Caco-2 (cell line): ENCODE measurements at regions not wholly inside any gene's neighbourhood (a gene's known extent, or its start where the extent isn't known, plus 50 kb on each side); places are given as distances from the start of the nearest gene placed in this dataset.

Experiments used
- BruUV-seq: library from RNA; stranded (reverse); fragments of 400-500 nt; replicated peaks from 2 replicates; lab custom pipeline; 2021; lab: Mats Ljungman, UMichigan
- CTCF ChIA-PET: fragments of 300-600 bp; sonication (Branson Sonifier 250); formaldehyde crosslinking; loops from one replicate; lab custom pipeline; 2022; ENCODE audit warnings: antibody characterized with exemption; lab: Charles Lee
- POLR2A ChIA-PET: fragments of 300-600 bp; sonication (Branson Sonifier 250); formaldehyde crosslinking; loops from one replicate; lab custom pipeline; 2022; ENCODE audit warnings: antibody characterized with exemption; lab: Charles Lee
- DNase-seq, 2 experiments: peaks; one replicate each; pipeline versions ENCODE4 v3.0.0 to v3.0.0-alpha.2; 2020 to 2022
- H3K27me3 ChIP-seq: replicated peaks from 2 replicates; pipeline ENCODE4 v1.6.0; 2011; ENCODE audit warnings: low read length; ENCODE audit not compliant: control insufficient read depth, insufficient read depth
- H3K36me3 ChIP-seq: 2 replicates; pipeline ENCODE4 v1.5.1; 2011; ENCODE audit warnings: low read length; ENCODE audit not compliant: control insufficient read depth, insufficient read depth
- H3K4me1 ChIP-seq: fragments of 250-450 bp; sonication (Bioruptor Pico); 2 replicates; pipeline ENCODE4 v1.5.1; 2020; ENCODE audit warnings: mild to moderate bottlenecking
- H3K4me3 ChIP-seq: 2 replicates; pipeline ENCODE4 v1.5.1; 2011; ENCODE audit warnings: low read depth, mild to moderate bottlenecking, control low read depth, low read length
- H3K9me3 ChIP-seq: fragments of 250-450 bp; sonication (Bioruptor Pico); 2 replicates; pipeline ENCODE4 v1.5.1; 2020; ENCODE audit warnings: mild to moderate bottlenecking, moderate library complexity
- H3K27ac Mint-ChIP-seq: one replicate; pipeline ENCODE4 v1.8.0; 2022; ENCODE audit warnings: mixed read lengths; ENCODE audit not compliant: unreplicated experiment
- H3K27me3 Mint-ChIP-seq: one replicate; pipeline ENCODE4 v1.8.0; 2022; ENCODE audit warnings: mixed read lengths; ENCODE audit not compliant: insufficient read depth, unreplicated experiment
- H3K36me3 Mint-ChIP-seq: one replicate; pipeline ENCODE4 v1.8.0; 2022; ENCODE audit warnings: mild to moderate bottlenecking, mixed read lengths; ENCODE audit not compliant: insufficient read depth, unreplicated experiment
- H3K4me1 Mint-ChIP-seq: one replicate; pipeline ENCODE4 v1.8.0; 2022; ENCODE audit warnings: low read depth, mixed read lengths; ENCODE audit not compliant: unreplicated experiment
- H3K4me3 Mint-ChIP-seq: one replicate; pipeline ENCODE4 v1.8.0; 2022; ENCODE audit warnings: mild to moderate bottlenecking, moderate library complexity, mixed read lengths; ENCODE audit not compliant: unreplicated experiment
- H3K9me3 Mint-ChIP-seq: one replicate; pipeline ENCODE4 v1.8.0; 2022; ENCODE audit warnings: mixed read lengths; ENCODE audit not compliant: unreplicated experiment
- intact Hi-C: fragments of 100-400 bp; cut with micrococcal nuclease; formaldehyde crosslinking; loops from one replicate; pipeline ENCODE4 v1.10.0; 2022; ENCODE audit not compliant: unreplicated experiment
- TF ChIP-seq, protein P1 (sequence below), 2 experiments: fragments of 200-600 bp in 1 of 2; IDR thresholded peaks; 1 replicate in 1 of 2; 2 replicates in 1 of 2; pipeline versions ENCODE4 v1.5.1 to v1.8.0; 2011 to 2022; ENCODE audit warnings: antibody characterized with exemption in 1 of 2, control low read depth in 1 of 2, inconsistent platforms in 1 of 2, low read depth in 1 of 2, low read length in 1 of 2, mild to moderate bottlenecking in 1 of 2, moderate library complexity in 1 of 2; ENCODE audit not compliant: insufficient read depth in 1 of 2, severe bottlenecking in 1 of 2, unreplicated experiment in 1 of 2

DNA sequence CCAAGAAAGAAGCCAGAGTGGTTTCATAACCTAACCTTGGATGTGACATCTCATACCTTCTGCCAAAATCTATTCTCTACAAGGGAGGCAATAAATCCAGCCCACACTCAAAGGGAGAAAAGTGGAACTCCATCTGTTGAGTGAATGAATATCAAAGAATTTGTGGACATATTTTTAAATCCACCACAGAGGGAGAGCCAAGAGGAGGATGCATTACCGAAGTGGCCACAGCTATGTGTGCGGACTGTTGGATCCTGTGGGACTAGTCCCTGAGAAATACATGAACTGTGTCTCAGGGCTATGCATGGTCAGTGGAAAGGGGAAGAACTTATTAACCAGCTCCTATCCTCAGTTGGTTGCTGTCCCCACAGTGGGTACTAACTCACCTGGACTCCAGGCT is 273.9 kb downstream of the NUAK1 start:
- H3K4me1 ChIP-seq = peaks cover 21% of the 10 kb centered on the region
- H3K4me3 Mint-ChIP-seq = no peak overlapping the region
- H3K27me3 ChIP-seq = no peaks in the 10 kb centered on the region
- H3K27ac Mint-ChIP-seq = no peak overlapping the region
- TF ChIP-seq, protein P1, sequence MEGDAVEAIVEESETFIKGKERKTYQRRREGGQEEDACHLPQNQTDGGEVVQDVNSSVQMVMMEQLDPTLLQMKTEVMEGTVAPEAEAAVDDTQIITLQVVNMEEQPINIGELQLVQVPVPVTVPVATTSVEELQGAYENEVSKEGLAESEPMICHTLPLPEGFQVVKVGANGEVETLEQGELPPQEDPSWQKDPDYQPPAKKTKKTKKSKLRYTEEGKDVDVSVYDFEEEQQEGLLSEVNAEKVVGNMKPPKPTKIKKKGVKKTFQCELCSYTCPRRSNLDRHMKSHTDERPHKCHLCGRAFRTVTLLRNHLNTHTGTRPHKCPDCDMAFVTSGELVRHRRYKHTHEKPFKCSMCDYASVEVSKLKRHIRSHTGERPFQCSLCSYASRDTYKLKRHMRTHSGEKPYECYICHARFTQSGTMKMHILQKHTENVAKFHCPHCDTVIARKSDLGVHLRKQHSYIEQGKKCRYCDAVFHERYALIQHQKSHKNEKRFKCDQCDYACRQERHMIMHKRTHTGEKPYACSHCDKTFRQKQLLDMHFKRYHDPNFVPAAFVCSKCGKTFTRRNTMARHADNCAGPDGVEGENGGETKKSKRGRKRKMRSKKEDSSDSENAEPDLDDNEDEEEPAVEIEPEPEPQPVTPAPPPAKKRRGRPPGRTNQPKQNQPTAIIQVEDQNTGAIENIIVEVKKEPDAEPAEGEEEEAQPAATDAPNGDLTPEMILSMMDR (IDR thresholded peaks at IDR 0.05; ENCODE audit: insufficient read depth in 1 of 2, low read depth in 1 of 2, low read length in 1 of 2, severe bottlenecking in 1 of 2, unreplicated experiment in 1 of 2) = no peak
- ChIA-PET CTCF (no interaction called here), POLR2A (no interaction called here)
- intact Hi-C loops = loop anchor here (10.0 kb wide), 1 partner anchor 270 kb away; the partner anchor contains the start of gene NUAK1
- no peaks in the 10 kb centered on the region for H3K36me3 Mint-ChIP-seq
- H3K9me3 Mint-ChIP-seq = peaks cover 13% of the 10 kb centered on the region
- no peaks in the 10 kb centered on the region for H3K27me3 Mint-ChIP-seq
- no peak for DNase-seq
- peaks cover 16% of the 10 kb centered on the region for H3K4me1 Mint-ChIP-seq
- no TSS peak for BruUV-seq
- no peak overlapping the region for H3K4me3 ChIP-seq
- H3K36me3 ChIP-seq = no peaks in the 10 kb centered on the region
- no peaks in the 10 kb centered on the region for H3K9me3 ChIP-seq

DNA sequence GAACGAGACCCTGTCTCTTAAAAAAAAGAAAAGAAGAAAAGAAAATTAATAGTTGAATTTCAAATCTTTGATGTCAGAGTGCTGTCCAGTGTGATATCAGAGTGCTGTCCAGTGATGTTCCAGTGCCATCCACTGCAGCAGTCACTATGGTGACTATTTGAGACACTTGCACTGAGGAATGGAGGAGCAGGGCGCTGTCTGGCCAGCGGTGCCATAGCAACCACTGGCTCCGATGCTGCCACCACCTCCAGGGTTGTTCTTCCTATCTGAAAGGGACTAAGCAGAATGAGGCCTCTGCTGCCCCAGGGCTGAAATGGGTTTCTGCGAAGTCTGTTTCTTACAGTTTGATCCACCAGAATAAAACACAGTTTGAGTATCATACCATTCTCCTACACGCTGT is 272.9 kb downstream of the NUAK1 start:
- no peak overlapping the region for H3K4me3 Mint-ChIP-seq
- H3K27me3 Mint-ChIP-seq = no peaks in the 10 kb centered on the region
- ChIA-PET POLR2A (no interaction called here), CTCF (no interaction called here)
- TF ChIP-seq, protein P1 (IDR thresholded peaks at IDR 0.05; ENCODE audit: insufficient read depth in 1 of 2, low read depth in 1 of 2, low read length in 1 of 2, severe bottlenecking in 1 of 2, unreplicated experiment in 1 of 2) = no peak
- Histone ChIP-seq H3K4me1 (peaks cover 11% of the 10 kb centered on the region), H3K4me3 (no peak overlapping the region), H3K27me3 (no peaks in the 10 kb centered on the region), H3K36me3 (no peaks in the 10 kb centered on the region), H3K9me3 (no peaks in the 10 kb centered on the region)
- no peaks in the 10 kb centered on the region for H3K36me3 Mint-ChIP-seq
- peaks cover 6% of the 10 kb centered on the region for H3K4me1 Mint-ChIP-seq
- no peak overlapping the region for H3K27ac Mint-ChIP-seq
- no peak for DNase-seq
- H3K9me3 Mint-ChIP-seq = peaks cover 18% of the 10 kb centered on the region
- intact Hi-C loops = loop anchor here (10.0 kb wide), 1 partner anchor 269 kb away; the partner anchor contains the start of gene NUAK1
- BruUV-seq = no TSS peak

DNA sequence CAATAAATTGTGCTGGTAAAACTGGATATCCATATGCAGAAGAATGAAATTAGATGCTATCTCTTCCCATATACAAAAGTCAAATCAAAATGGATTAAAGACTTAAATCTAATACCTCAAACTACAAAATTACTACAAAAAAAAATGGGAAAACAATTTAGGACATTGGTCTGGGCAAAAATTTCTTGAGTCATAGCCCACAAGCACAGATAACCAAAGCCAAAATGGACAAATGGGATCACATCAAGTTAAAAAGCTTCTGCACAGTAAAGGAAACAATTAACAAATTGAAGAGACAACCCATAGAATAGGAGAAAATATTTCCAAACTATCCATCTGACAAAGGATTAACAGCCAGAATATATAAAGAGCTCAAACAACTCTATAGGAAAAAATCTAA is 264.6 kb downstream of the NUAK1 start:
- H3K4me1 Mint-ChIP-seq = no peaks in the 10 kb centered on the region
- Histone ChIP-seq H3K4me3 (no peak overlapping the region), H3K27me3 (no peaks in the 10 kb centered on the region), H3K4me1 (no peaks in the 10 kb centered on the region), H3K36me3 (no peaks in the 10 kb centered on the region), H3K9me3 (no peaks in the 10 kb centered on the region)
- ChIA-PET POLR2A (no interaction called here), CTCF (no interaction called here)
- DNase-seq = no peak
- no TSS peak for BruUV-seq
- no peaks in the 10 kb centered on the region for H3K27me3 Mint-ChIP-seq
- H3K4me3 Mint-ChIP-seq = no peak overlapping the region
- TF ChIP-seq, protein P1 (IDR thresholded peaks at IDR 0.05; ENCODE audit: insufficient read depth in 1 of 2, low read depth in 1 of 2, low read length in 1 of 2, severe bottlenecking in 1 of 2, unreplicated experiment in 1 of 2) = no peak
- no peaks in the 10 kb centered on the region for H3K36me3 Mint-ChIP-seq
- intact Hi-C loops = no loop called here
- no peak overlapping the region for H3K27ac Mint-ChIP-seq
- peaks cover 12% of the 10 kb centered on the region for H3K9me3 Mint-ChIP-seq
